ENCODE measurements at regions not wholly inside any gene's neighbourhood (a gene's known extent, or its start where the extent isn't known, plus 50 kb on each side); places are given as distances from the start of the nearest gene placed in this dataset.

GRCh38 chr10:84862551-84862950 is 534.2 kb downstream of the CCSER2 start:
- TF ChIP-seq SP1 (IDR thresholded peaks at IDR 0.05) (no peak), ARNT (IDR thresholded peaks at IDR 0.05) (no peak), HDGF (IDR thresholded peaks at IDR 0.05; ENCODE audit: borderline replicate concordance) (no peak), ZNF384 (IDR thresholded peaks at IDR 0.05) (no peak), BHLHE40 (IDR thresholded peaks at IDR 0.05; ENCODE audit: borderline replicate concordance) (no peak)

All from HEK293T (cell line).